Renal cortical epithelial cell (primary cell): ENCODE measurements at regions not wholly inside any gene's neighbourhood (a gene's known extent, or its start where the extent isn't known, plus 50 kb on each side); places are given as distances from the start of the nearest gene placed in this dataset.
"Not testable (repeated sequence)": the region's sequence is repeated elsewhere in the genome, so short reads cannot be mapped to it uniquely, and the experiment has no call there.

ENCODE experiments used
- DNase-seq: peaks from one replicate; pipeline ENCODE4 v3.0.0-alpha.2; 2011; ENCODE audit warnings: low read depth

GRCh38 chr1:64318428-64318827 is 115.0 kb downstream of the UBE2U start:
- no peak for DNase-seq

GRCh38 chr1:64320007-64320406 is 116.6 kb downstream of the UBE2U start:
- DNase-seq = no peak

GRCh38 chr1:64320470-64320869 is 117.0 kb downstream of the UBE2U start:
- DNase-seq = no peak

- DNase-seq = no peak
Observed at GRCh38 chr1:64320922-64321614, 117.6 kb downstream of the UBE2U start.

- peak; percentile 26 for DNase-seq
Observed at GRCh38 chr1:64323054-64323453, 119.6 kb downstream of the UBE2U start.

- no peak for DNase-seq
Observed at GRCh38 chr1:64323882-64324281, 120.5 kb downstream of the UBE2U start.

- DNase-seq = no peak
Observed at GRCh38 chr1:64325856-64326255, 122.4 kb downstream of the UBE2U start.

- no peak for DNase-seq
Observed at GRCh38 chr1:64327119-64327518, 123.7 kb downstream of the UBE2U start.

- DNase-seq = no peak
Observed at GRCh38 chr1:64328193-64328592, 124.8 kb downstream of the UBE2U start.

- DNase-seq = no peak
Observed at GRCh38 chr1:64330839-64331238, 127.4 kb downstream of the UBE2U start.

- no peak for DNase-seq
Observed at GRCh38 chr1:64335636-64336035, 132.2 kb downstream of the UBE2U start.

GRCh38 chr1:64337475-64337874 is 132.5 kb upstream of the CACHD1 start:
- DNase-seq = no peak

- DNase-seq = no peak
Observed at GRCh38 chr1:64337926-64338325, 132.0 kb upstream of the CACHD1 start.

GRCh38 chr1:64340361-64340760 is 129.6 kb upstream of the CACHD1 start:
- DNase-seq = no peak

- peak; percentile 98 for DNase-seq
Observed at GRCh38 chr1:64343105-64343822, 126.7 kb upstream of the CACHD1 start.

- DNase-seq = no peak
Observed at GRCh38 chr1:64343823-64344190, 126.1 kb upstream of the CACHD1 start.

GRCh38 chr1:64348270-64348960 is 121.5 kb upstream of the CACHD1 start:
- no peak for DNase-seq

- no peak for DNase-seq
Observed at GRCh38 chr1:64348961-64349648, 120.8 kb upstream of the CACHD1 start.

- not testable (repeated sequence) for DNase-seq
Observed at GRCh38 chr1:64355534-64355933, 114.4 kb upstream of the CACHD1 start.

GRCh38 chr1:64356636-64357256 is 113.2 kb upstream of the CACHD1 start:
- DNase-seq = no peak

- no peak for DNase-seq
Observed at GRCh38 chr1:64357422-64357821, 112.5 kb upstream of the CACHD1 start.

- DNase-seq = no peak
Observed at GRCh38 chr1:64358692-64359091, 111.2 kb upstream of the CACHD1 start.
